ENCODE measurements at regions not wholly inside any gene's neighbourhood (a gene's known extent, or its start where the extent isn't known, plus 50 kb on each side); places are given as distances from the start of the nearest gene placed in this dataset.

GRCh38 chr15:36110659-36110993, 468.8 kb upstream of the CDIN1 start:
- TF ChIP-seq CBX2 (IDR thresholded peaks at IDR 0.05; ENCODE audit: insufficient read depth, low read length, poor library complexity, severe bottlenecking) (no peak), ZFX (CRISPR knock-in tag; IDR thresholded peaks at IDR 0.05) (no peak), CHD2 (IDR thresholded peaks at IDR 0.05; ENCODE audit: low read depth, low read length) (no peak), EZH2 (IDR thresholded peaks at IDR 0.05; ENCODE audit: borderline replicate concordance, low read depth, low read length) (no peak), CBX5 (IDR thresholded peaks at IDR 0.05; ENCODE audit: borderline replicate concordance, low read depth) (no peak), RBM22 (IDR thresholded peaks at IDR 0.05; ENCODE audit: low read depth, low read length, poor library complexity, severe bottlenecking) (no peak), TCF3 (CRISPR knock-in tag; IDR thresholded peaks at IDR 0.05) (no peak), RNF2 (IDR thresholded peaks at IDR 0.05) (no peak), PCBP2 (IDR thresholded peaks at IDR 0.05; ENCODE audit: low read depth, low read length, poor library complexity, severe bottlenecking) (no peak), ZNF512 (tag; IDR thresholded peaks at IDR 0.05) (no peak)
